Stomach (tissue), 4 donors: ENCODE measurements at regions not wholly inside any gene's neighbourhood (a gene's known extent, or its start where the extent isn't known, plus 50 kb on each side); places are given as distances from the start of the nearest gene placed in this dataset.

ENCODE experiments used
- POLR2A ChIP-seq, 4 donors: fragments of 450-650 bp; IDR thresholded peaks; one replicate each; pipeline ENCODE4 v1.6.1; 2016; ENCODE audit warnings: antibody characterized with exemption in 4 of 4, control low read depth in 2 of 4, mild to moderate bottlenecking in 1 of 4, moderate library complexity in 1 of 4
- POLR2AphosphoS5 ChIP-seq, 3 donors: sonication (generic); formaldehyde crosslinking; IDR thresholded peaks; one replicate each; pipeline ENCODE4 v1.6.1; 2016; ENCODE audit warnings: antibody characterized with exemption in 3 of 3
- TF ChIP-seq, protein P1 (sequence below), 7 experiments: fragments of 450-650 bp in 4 of 7; fragments of 200-600 bp in 3 of 7; sonication (generic) in 3 of 7; IDR thresholded peaks; one replicate each; pipeline ENCODE4 v1.5.1; 2016 to 2019; ENCODE audit warnings: antibody characterized with exemption in 7 of 7, control low read depth in 2 of 7, mild to moderate bottlenecking in 1 of 7

DNA sequence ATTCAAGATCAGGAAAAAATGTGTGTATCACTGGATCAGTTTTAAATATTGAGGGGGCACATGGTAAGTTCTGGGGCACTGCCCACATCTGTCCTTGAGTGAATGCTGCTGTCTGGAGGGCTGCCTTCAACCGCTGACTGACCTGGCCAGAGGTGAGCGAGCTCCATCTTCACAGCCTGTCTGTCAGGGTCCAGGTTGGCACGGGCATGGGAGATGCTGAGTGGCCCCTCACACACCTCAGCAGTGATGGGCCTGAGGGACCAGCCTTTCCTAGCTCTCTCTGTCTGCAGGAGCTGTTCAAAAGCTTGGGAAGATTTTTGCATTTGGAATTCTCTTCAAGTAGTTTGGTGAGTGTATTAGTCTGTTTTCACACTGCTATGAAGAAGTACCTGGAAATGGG lies 114.8 kb upstream of the ALKAL2 start:
- TF ChIP-seq, protein P1, sequence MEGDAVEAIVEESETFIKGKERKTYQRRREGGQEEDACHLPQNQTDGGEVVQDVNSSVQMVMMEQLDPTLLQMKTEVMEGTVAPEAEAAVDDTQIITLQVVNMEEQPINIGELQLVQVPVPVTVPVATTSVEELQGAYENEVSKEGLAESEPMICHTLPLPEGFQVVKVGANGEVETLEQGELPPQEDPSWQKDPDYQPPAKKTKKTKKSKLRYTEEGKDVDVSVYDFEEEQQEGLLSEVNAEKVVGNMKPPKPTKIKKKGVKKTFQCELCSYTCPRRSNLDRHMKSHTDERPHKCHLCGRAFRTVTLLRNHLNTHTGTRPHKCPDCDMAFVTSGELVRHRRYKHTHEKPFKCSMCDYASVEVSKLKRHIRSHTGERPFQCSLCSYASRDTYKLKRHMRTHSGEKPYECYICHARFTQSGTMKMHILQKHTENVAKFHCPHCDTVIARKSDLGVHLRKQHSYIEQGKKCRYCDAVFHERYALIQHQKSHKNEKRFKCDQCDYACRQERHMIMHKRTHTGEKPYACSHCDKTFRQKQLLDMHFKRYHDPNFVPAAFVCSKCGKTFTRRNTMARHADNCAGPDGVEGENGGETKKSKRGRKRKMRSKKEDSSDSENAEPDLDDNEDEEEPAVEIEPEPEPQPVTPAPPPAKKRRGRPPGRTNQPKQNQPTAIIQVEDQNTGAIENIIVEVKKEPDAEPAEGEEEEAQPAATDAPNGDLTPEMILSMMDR (IDR thresholded peaks at IDR 0.05): no peak
- no peak for TF ChIP-seq POLR2A (IDR thresholded peaks at IDR 0.05)
- TF ChIP-seq POLR2AphosphoS5 (IDR thresholded peaks at IDR 0.05): no peak
